Small intestine (tissue), 7 donors: ENCODE measurements at regions not wholly inside any gene's neighbourhood (a gene's known extent, or its start where the extent isn't known, plus 50 kb on each side); places are given as distances from the start of the nearest gene placed in this dataset.

ENCODE experiments used
- DNase-seq, 2 donors: peaks; one replicate each; pipeline versions ENCODE4 v3.0.0 to v3.0.0-alpha.2; 2013
- FAIRE-seq: peaks from 2 replicates; lab custom pipeline; 2012; peaks lifted over from hg19 to GRCh38; lab: Jason Lieb, UNC
- H3K27ac ChIP-seq, 3 donors: one replicate each; pipeline ENCODE4 v1.5.1; 2013; ENCODE audit warnings: low read length in 2 of 3, mild to moderate bottlenecking in 2 of 3, control low read depth in 1 of 3, inconsistent platforms in 1 of 3, low read depth in 1 of 3, moderate library complexity in 1 of 3
- H3K27me3 ChIP-seq, 3 donors: one replicate each; pipeline ENCODE4 v1.6.1; 2013; ENCODE audit warnings: low read length in 3 of 3, inconsistent platforms in 1 of 3; ENCODE audit not compliant: control insufficient read depth in 3 of 3, insufficient read depth in 3 of 3
- H3K36me3 ChIP-seq, 3 donors: one replicate each; pipeline ENCODE4 v1.6.1; 2013; ENCODE audit warnings: low read length in 3 of 3, inconsistent platforms in 1 of 3, low read depth in 1 of 3, mild to moderate bottlenecking in 1 of 3, moderate library complexity in 1 of 3; ENCODE audit not compliant: control insufficient read depth in 3 of 3, insufficient read depth in 2 of 3
- H3K4me1 ChIP-seq, 3 donors: one replicate each; pipeline ENCODE4 v1.6.1; 2013; ENCODE audit warnings: low read length in 2 of 3, inconsistent platforms in 1 of 3, low read depth in 1 of 3, mild to moderate bottlenecking in 1 of 3, moderate library complexity in 1 of 3; ENCODE audit not compliant: control insufficient read depth in 3 of 3, insufficient read depth in 2 of 3
- H3K4me3 ChIP-seq, 3 donors: one replicate each; pipeline ENCODE4 v1.5.1; 2013; ENCODE audit warnings: low read length in 3 of 3, control low read depth in 1 of 3, inconsistent platforms in 1 of 3, low read depth in 1 of 3, mild to moderate bottlenecking in 1 of 3, moderate library complexity in 1 of 3
- H3K9me3 ChIP-seq, 2 donors: one replicate each; pipeline ENCODE4 v1.6.1; 2013; ENCODE audit warnings: low read depth in 1 of 2, low read length in 1 of 2; ENCODE audit not compliant: control insufficient read depth in 2 of 2, insufficient read depth in 1 of 2
- WGBS, 3 donors: extraction: QIAGEN DNeasy Blood & Tissue Kit; methylation state at CpG; one replicate each; pipeline ENCODE4 v1.1.7; 2013; 5-methylcytosine and 5-hydroxymethylcytosine counted together
- donor health status: healthy with polysubstance abuse.
- donor health status: control.
- donor health status: control.
- donor health status: Bipolar disorder and iron deficiency.
- donor health status: healthy.

DNA sequence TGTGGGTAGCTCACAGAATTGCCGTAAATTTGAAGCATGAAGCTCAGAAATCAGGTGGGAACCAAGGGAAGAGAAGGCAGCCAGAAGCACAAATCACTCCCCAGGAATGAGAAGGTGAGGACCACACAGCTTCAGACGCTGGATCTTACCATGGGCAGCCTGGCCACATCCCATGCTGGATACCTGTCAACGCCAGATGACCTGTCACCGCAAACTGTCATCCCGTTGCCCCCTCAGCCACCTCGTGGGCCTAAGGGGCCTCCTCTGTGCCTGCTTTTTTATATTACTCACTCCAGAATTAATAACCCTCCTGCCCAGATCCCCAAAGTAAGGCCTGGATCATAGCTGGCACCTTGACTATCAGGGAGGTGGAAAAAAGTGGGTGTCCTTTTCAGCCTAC is 82.3 kb upstream of the KCNK12 start:
- FAIRE-seq (no peak), DNase-seq (no peak)
- H3K36me3 ChIP-seq: no peaks in the 10 kb centered on the region
- H3K4me1 ChIP-seq: peaks cover 0 to 10% (median 0%) of the 10 kb centered on the region in 3 donors
- no peaks in the 10 kb centered on the region for H3K27me3 ChIP-seq
- peaks cover 0 to 12% of the 10 kb centered on the region in 2 donors for H3K9me3 ChIP-seq
- no peak overlapping the region for H3K4me3 ChIP-seq
- WGBS, 3 donors: 84 to 86% (median 85%) methylated on average over 6 of the region's 6 CpGs
- no peak overlapping the region for H3K27ac ChIP-seq

DNA sequence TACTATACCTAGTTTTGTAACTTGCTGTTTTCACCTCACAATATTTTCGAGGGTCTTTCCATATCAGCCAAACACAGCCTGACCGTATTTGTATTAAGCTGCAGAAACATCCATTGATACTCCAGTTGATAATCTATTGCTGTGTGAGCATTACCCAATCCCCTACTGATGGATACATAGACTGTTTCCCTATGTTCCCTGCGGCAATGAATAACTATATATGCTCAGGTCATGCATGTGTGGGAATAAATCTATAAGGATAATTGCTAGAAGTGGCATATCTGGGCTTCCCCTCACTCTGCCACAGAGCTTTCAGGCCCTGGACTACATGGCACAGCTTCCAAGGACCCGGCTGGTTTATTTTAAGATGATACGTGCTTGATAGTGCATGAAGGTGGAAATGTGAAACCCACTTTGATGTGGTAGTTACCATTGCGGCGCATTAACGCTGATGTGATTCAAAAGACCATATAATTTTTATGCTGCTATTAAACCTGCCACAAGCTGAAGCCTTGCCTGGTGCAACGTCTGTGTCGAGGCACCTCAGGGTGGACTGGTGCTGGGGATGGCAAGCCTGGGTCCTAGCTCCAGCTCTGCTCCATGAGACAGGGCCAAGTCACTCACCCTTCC is 81.4 kb upstream of the KCNK12 start:
- no peaks in the 10 kb centered on the region for H3K27me3 ChIP-seq
- H3K4me1 ChIP-seq: peaks cover 0 to 10% (median 0%) of the 10 kb centered on the region in 3 donors
- no peaks in the 10 kb centered on the region for H3K36me3 ChIP-seq
- H3K27ac ChIP-seq: no peak overlapping the region
- H3K4me3 ChIP-seq: no peak overlapping the region
- DNase-seq (no peak), FAIRE-seq (no peak)
- WGBS, 3 donors: 75 to 87% (median 81%) methylated on average over 10 of the region's 10 CpGs
- H3K9me3 ChIP-seq: peaks cover 0 to 12% of the 10 kb centered on the region in 2 donors

DNA sequence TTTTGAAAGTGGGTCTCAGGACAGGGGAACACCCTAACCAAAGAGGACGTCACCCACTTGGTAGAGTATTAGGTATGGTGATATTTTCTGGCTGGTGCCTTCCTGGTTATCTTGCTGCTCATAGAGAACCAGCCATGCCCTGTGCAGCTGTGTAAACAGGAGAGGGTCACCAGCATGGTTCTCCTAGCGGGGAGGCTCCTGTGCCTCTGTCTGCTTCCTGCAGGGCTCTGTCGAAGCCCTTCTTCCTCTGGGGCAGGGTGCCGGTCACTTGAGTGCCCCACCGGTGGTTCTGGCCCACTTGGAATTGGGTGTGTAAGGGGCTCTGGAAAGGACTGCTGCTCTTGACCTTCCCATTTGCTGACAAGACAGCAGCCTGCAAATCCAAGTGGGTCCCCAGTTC is 80.5 kb upstream of the KCNK12 start:
- Histone ChIP-seq H3K4me1 (peaks cover 0 to 10% (median 0%) of the 10 kb centered on the region in 3 donors), H3K27me3 (no peaks in the 10 kb centered on the region), H3K9me3 (peaks cover 0 to 12% of the 10 kb centered on the region in 2 donors), H3K36me3 (no peaks in the 10 kb centered on the region), H3K4me3 (no peak overlapping the region), H3K27ac (no peak overlapping the region)
- FAIRE-seq (no peak), DNase-seq (peak in 1 of 2 donors; percentile 14)
- 9 to 45% (median 32%) methylated on average over 5 of the region's 5 CpGs for WGBS, 3 donors

DNA sequence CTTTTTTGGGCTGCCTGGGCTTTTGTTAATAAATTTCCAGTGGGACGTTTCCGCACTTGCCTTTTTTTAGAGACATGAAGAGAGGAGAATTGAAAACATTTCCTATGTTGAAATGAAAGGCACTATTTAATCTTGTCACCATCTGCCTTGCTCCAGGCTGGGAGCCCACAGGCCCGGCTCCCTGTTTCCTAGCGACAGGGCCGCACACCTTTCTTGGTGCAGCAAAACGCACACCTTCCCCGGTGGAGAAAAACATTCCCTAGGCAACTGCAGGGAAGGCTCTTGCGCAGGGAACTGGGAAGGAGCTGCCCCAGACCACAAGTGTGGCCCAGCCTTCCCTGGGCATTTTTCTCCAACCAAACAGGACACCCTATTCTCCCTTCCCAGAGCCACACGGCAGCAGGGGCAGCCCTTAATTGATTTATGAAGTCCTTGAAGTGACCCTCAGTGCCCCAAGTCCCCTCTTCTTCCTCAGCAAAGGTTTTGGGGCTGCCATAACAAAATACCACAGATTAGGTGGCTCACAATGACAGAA is 79.3 kb upstream of the KCNK12 start:
- no peaks in the 10 kb centered on the region for H3K36me3 ChIP-seq
- DNase-seq: no peak
- peaks cover 0 to 12% of the 10 kb centered on the region in 2 donors for H3K9me3 ChIP-seq
- H3K4me1 ChIP-seq: peaks cover 0 to 10% (median 0%) of the 10 kb centered on the region in 3 donors
- H3K27me3 ChIP-seq: no peaks in the 10 kb centered on the region
- no peak overlapping the region for H3K4me3 ChIP-seq
- WGBS, 3 donors: 86 to 90% (median 86%) methylated on average over 9 of the region's 9 CpGs
- FAIRE-seq: no peak
- H3K27ac ChIP-seq: no peak overlapping the region

DNA sequence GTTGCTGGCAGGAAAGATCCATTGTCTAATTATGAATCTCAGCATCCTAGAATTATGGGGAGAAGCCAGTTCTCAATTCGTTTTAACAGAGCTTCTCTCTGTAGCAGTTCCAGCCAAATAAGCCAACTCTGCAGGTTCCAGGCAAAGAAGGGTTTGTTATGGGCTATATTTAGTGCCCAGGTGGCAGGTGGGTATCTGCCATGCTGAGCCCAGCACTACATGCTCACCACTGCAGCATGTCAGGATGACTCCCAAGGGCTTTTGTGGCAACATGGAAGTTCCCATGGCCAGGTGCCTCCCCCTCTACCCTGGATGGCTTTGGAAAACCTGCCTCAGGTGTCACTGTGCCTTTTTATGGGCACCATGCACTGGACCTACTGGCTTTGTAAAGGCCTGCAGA is 74.5 kb upstream of the KCNK12 start:
- H3K36me3 ChIP-seq: no peaks in the 10 kb centered on the region
- H3K27me3 ChIP-seq: no peaks in the 10 kb centered on the region
- no peak for FAIRE-seq
- peaks cover 0 to 11% of the 10 kb centered on the region in 2 donors for H3K9me3 ChIP-seq
- no peak for DNase-seq
- no peak overlapping the region for H3K4me3 ChIP-seq
- WGBS, 3 donors: 43 to 80% (median 79%) methylated on average over 1 of the region's 1 CpG
- no peaks in the 10 kb centered on the region for H3K4me1 ChIP-seq
- no peak overlapping the region for H3K27ac ChIP-seq

DNA sequence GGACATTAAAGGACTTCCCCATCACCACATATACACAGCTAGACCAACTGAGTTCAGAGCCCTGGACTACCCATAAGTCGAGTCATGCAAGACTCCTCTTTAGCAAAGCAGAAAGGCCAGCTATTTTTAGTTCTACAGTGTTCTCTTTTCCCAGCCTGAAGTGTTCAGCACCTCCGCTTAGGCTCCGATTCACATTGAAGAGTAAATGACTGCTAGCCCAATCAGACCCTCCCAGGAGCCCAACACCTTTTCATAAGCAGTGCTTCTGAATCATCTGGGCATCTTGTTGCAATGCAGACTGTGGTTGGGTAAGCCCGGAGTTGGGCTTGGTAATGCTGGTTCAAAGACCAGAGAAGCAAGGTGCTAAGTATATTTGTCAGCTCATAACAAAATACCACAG is 73.6 kb upstream of the KCNK12 start:
- Histone ChIP-seq H3K27ac (no peak overlapping the region), H3K4me1 (no peaks in the 10 kb centered on the region), H3K36me3 (no peaks in the 10 kb centered on the region), H3K4me3 (no peak overlapping the region), H3K27me3 (no peaks in the 10 kb centered on the region), H3K9me3 (peaks cover 0 to 4% of the 10 kb centered on the region in 2 donors)
- FAIRE-seq (no peak), DNase-seq (no peak)
- WGBS, 3 donors: 85 to 92% (median 85%) methylated on average over 4 of the region's 4 CpGs

DNA sequence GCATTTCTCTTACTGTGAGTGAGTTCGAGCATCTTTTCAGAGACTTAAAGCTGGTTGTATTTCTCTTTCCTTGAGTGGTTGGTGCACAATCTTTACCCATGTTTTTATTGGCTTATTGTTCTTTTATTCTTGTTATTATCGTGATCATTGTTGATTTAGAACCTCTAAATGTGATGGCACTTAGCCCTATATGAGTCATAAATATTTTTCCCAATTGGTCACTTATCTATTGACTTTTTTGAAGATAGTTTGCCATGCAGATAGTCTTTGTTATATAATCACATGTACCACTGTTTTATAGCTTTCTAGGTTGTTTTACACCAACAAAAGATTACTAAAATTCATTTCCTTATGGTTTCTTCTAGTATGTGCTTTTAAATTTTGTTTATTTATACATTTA is 70.6 kb upstream of the KCNK12 start:
- peaks cover 0 to 2% (median 0%) of the 10 kb centered on the region in 3 donors for H3K4me1 ChIP-seq
- WGBS, 3 donors: 13 to 43% (median 21%) methylated on average over 2 of the region's 2 CpGs
- no peak for DNase-seq
- H3K9me3 ChIP-seq: peaks cover 0 to 6% of the 10 kb centered on the region in 2 donors
- no peak for FAIRE-seq
- H3K4me3 ChIP-seq: no peak overlapping the region
- no peak overlapping the region for H3K27ac ChIP-seq
- H3K36me3 ChIP-seq: no peaks in the 10 kb centered on the region
- no peaks in the 10 kb centered on the region for H3K27me3 ChIP-seq

DNA sequence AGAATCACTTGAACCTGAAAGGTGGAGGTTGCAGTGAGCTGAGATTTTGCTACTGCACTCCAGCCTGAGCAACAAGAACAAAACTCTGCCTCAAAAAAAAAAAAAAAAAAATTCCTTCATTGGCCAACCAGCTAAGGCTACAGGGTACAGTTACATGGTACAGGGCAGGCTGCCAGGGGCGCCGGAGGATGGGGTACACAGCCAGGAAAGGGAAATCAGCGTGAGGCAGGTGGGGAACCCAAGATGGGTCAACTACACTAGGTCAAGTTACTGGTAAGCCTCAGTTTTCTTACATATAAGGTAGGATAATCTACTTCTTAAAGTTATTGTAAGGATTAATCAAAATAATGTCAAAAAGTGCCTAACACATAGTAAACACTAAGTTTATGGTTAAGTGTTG is 69.6 kb upstream of the KCNK12 start:
- FAIRE-seq: no peak

More for the DNA sequence above, 69.6 kb upstream of the KCNK12 start:
- H3K9me3 ChIP-seq: peaks cover 0 to 6% of the 10 kb centered on the region in 2 donors
- H3K4me3 ChIP-seq: no peak overlapping the region
- WGBS, 3 donors: 71 to 93% (median 83%) methylated on average over 3 of the region's 3 CpGs
- no peak for DNase-seq
- H3K4me1 ChIP-seq: peaks cover 0 to 2% (median 0%) of the 10 kb centered on the region in 3 donors
- no peak overlapping the region for H3K27ac ChIP-seq
- H3K27me3 ChIP-seq: peaks cover 0 to 2% (median 0%) of the 10 kb centered on the region in 3 donors
- no peaks in the 10 kb centered on the region for H3K36me3 ChIP-seq
